OCI-LY3 (cell line): ENCODE measurements at regions not wholly inside any gene's neighbourhood (a gene's known extent, or its start where the extent isn't known, plus 50 kb on each side); places are given as distances from the start of the nearest gene placed in this dataset.

Source experiments
- CTCF ChIP-seq: fragments of 200-600, 300-600 bp; sonication (generic); IDR thresholded peaks from 2 replicates; pipeline ENCODE4 v1.5.1; 2014; ENCODE audit warnings: antibody characterized with exemption, low read length, low read depth
- EZH2phosphoT487 ChIP-seq: fragments of 200-600 bp; shearing (Covaris generic); IDR thresholded peaks from 2 replicates; pipeline ENCODE4 v1.6.1; 2018; ENCODE audit warnings: antibody characterized with exemption, mixed run types, low read depth

GRCh38 chr6:20028143-20028542 lies 184.1 kb downstream of the MBOAT1 start:
- TF ChIP-seq CTCF (no peak), EZH2phosphoT487 (no peak)
